A549 (cell line): ENCODE measurements at regions not wholly inside any gene's neighbourhood (a gene's known extent, or its start where the extent isn't known, plus 50 kb on each side); places are given as distances from the start of the nearest gene placed in this dataset.

Experiments
- ATAC-seq, 2 experiments: fragments of 200-7000 bp in 1 of 2; fragments of >200 bp in 1 of 2; cut with Nextera tagmentation in 1 of 2; cut with Tn5 transposase in 1 of 2; 3 replicates each; pipeline versions ENCODE4 v1.8.0 to v1.9.1; 2018 to 2020; ENCODE audit warnings: mild to moderate bottlenecking in 1 of 2, moderate library complexity in 1 of 2
- CTCF ChIA-PET: fragments of 300-600 bp; sonication (Branson Sonifier 250); formaldehyde crosslinking; extraction: SDS; loops from one replicate; lab custom pipeline; 2021; ENCODE audit warnings: antibody characterized with exemption, inconsistent platforms; lab: Yijun Ruan, JAX
- POLR2A ChIA-PET: fragments of 350-600 bp; formaldehyde crosslinking; extraction: SDS; loops from one replicate; lab custom pipeline; 2021; ENCODE audit warnings: antibody characterized with exemption, inconsistent platforms; lab: Yijun Ruan, JAX
- DNase-seq, 2 experiments: peaks; one replicate each; pipeline versions ENCODE4 v3.0.0 to v3.0.0-alpha.2; 2011 to 2016; ENCODE audit warnings: low read depth in 1 of 2, low spot score in 1 of 2
- FAIRE-seq: peaks from 2 replicates; lab custom pipeline; 2011; peaks lifted over from hg19 to GRCh38; lab: Jason Lieb, UNC
- H3K27ac ChIP-seq, 2 experiments: fragments of >200 bp; sonication (Bioruptor Twin); formaldehyde crosslinking; 3 replicates each; pipeline ENCODE4 v1.5.1; 2016 to 2017
- H3K4me1 ChIP-seq: fragments of >200 bp; sonication (Bioruptor Twin); formaldehyde crosslinking; 3 replicates; pipeline ENCODE4 v1.6.1; 2016
- H3K4me2 ChIP-seq: fragments of >200 bp; sonication (Bioruptor Twin); formaldehyde crosslinking; 3 replicates; pipeline ENCODE4 v1.6.1; 2016
- H3K4me3 ChIP-seq: fragments of >200 bp; sonication (Bioruptor Twin); formaldehyde crosslinking; 3 replicates; pipeline ENCODE4 v1.5.1; 2016
- H3K9me3 ChIP-seq: fragments of >200 bp; sonication (Bioruptor Twin); formaldehyde crosslinking; 3 replicates; pipeline ENCODE4 v1.6.1; 2016
- BHLHE40 ChIP-seq: IDR thresholded peaks from 2 replicates; pipeline ENCODE4 v1.6.1; 2012; ENCODE audit warnings: low read depth, low read length, inconsistent platforms
- CBX2 ChIP-seq: fragments of 200-600 bp; sonication (generic); IDR thresholded peaks from 2 replicates; pipeline ENCODE4 v1.6.1; 2016; ENCODE audit warnings: low read depth, mild to moderate bottlenecking, borderline replicate concordance
- EHF ChIP-seq: fragments of 250-450 bp; sonication (Bioruptor Pico); IDR thresholded peaks from 2 replicates; pipeline ENCODE4 v1.5.0; 2020; ENCODE audit warnings: mild to moderate bottlenecking
- ESRRA ChIP-seq: fragments of 150-350 bp; IDR thresholded peaks from 2 replicates; pipeline ENCODE4 v1.6.1; 2014; ENCODE audit warnings: mild to moderate bottlenecking, low read length, borderline replicate concordance
- FOSB ChIP-seq: fragments of 250-450 bp; sonication (Bioruptor Pico); IDR thresholded peaks from 2 replicates; pipeline ENCODE4 v1.5.0; 2020; ENCODE audit warnings: mild to moderate bottlenecking, moderate library complexity
- FOXS1 ChIP-seq: fragments of 250-450 bp; sonication (Bioruptor Pico); IDR thresholded peaks from 2 replicates; pipeline ENCODE4 v1.5.0; 2020; ENCODE audit warnings: mild to moderate bottlenecking, moderate library complexity
- HEYL ChIP-seq: fragments of 250-450 bp; sonication (Bioruptor Pico); IDR thresholded peaks from 2 replicates; pipeline ENCODE4 v1.8.0; 2021; ENCODE audit warnings: mild to moderate bottlenecking, moderate library complexity
- HOXA7 ChIP-seq: fragments of 250-450 bp; sonication (Bioruptor Pico); IDR thresholded peaks from 2 replicates; pipeline ENCODE4 v1.5.0; 2020; ENCODE audit warnings: mild to moderate bottlenecking, moderate library complexity
- JUN ChIP-seq, 2 experiments: fragments of >200 bp; sonication (Bioruptor Twin); formaldehyde crosslinking; IDR thresholded peaks; 2 replicates in 1 of 2; 3 replicates in 1 of 2; pipeline ENCODE4 v1.6.1; 2016 to 2017
- MAFK ChIP-seq: fragments of 450-650 bp; IDR thresholded peaks from 2 replicates; pipeline ENCODE4 v1.6.1; 2014; ENCODE audit not compliant: partially characterized antibody
- MAZ ChIP-seq: fragments of 150-350 bp; IDR thresholded peaks from 2 replicates; pipeline ENCODE4 v1.6.1; 2014; ENCODE audit warnings: antibody characterized with exemption, low read depth, low read length, borderline replicate concordance
- MYC ChIP-seq: IDR thresholded peaks from 2 replicates; pipeline ENCODE4 v1.6.1; 2012; ENCODE audit warnings: mild to moderate bottlenecking, inconsistent platforms, low read length, improper control_type of control experiment, borderline replicate concordance
- NFE2L2 ChIP-seq: fragments of 150-350 bp; conservative IDR thresholded peaks from 2 replicates; pipeline ENCODE4 v1.6.1; 2014; ENCODE audit warnings: low read length
- NR3C1 ChIP-seq: fragments of >200 bp; sonication (Bioruptor Twin); formaldehyde crosslinking; IDR thresholded peaks from 3 replicates; pipeline ENCODE4 v1.6.1; 2017
- PHF8 ChIP-seq: fragments of 200-600 bp; sonication (generic); IDR thresholded peaks from 2 replicates; pipeline ENCODE4 v1.6.1; 2016; ENCODE audit warnings: low read depth, mild to moderate bottlenecking, antibody characterized with exemption, moderate library complexity, borderline replicate concordance
- SMC3 ChIP-seq: fragments of >200 bp; sonication (Bioruptor Twin); formaldehyde crosslinking; IDR thresholded peaks from 3 replicates; pipeline ENCODE4 v1.6.1; 2018; ENCODE audit warnings: inconsistent platforms
- SREBF2 ChIP-seq: fragments of 450-650 bp; IDR thresholded peaks from 2 replicates; pipeline ENCODE4 v1.6.1; 2014; ENCODE audit warnings: mild to moderate bottlenecking, moderate library complexity
- TFCP2L1 ChIP-seq: fragments of 250-450 bp; sonication (Bioruptor Pico); IDR thresholded peaks from 2 replicates; pipeline ENCODE4 v1.5.0; 2021; ENCODE audit warnings: mild to moderate bottlenecking
- TP53 ChIP-seq: fragments of 250-450 bp; sonication (Bioruptor Pico); IDR thresholded peaks from 2 replicates; pipeline ENCODE4 v1.5.0; 2021; ENCODE audit warnings: mild to moderate bottlenecking, moderate library complexity
- ZSCAN20 ChIP-seq: fragments of 250-450 bp; sonication (Bioruptor Pico); IDR thresholded peaks from 2 replicates; pipeline ENCODE4 v1.8.0; 2022; ENCODE audit warnings: mild to moderate bottlenecking, moderate library complexity
- WGBS: methylation state at CpG from one replicate; pipeline ENCODE4 v1.1.6; 2017; ENCODE audit errors: missing lambda C conversion rate; 5-methylcytosine and 5-hydroxymethylcytosine counted together
- TF ChIP-seq, protein P1 (sequence below): fragments of 250-450 bp; sonication (Bioruptor Pico); IDR thresholded peaks from 2 replicates; pipeline ENCODE4 v1.5.0; 2020; ENCODE audit warnings: low read depth, mild to moderate bottlenecking, moderate library complexity
- TF ChIP-seq, protein P2 (sequence below): fragments of 200-600 bp; sonication (generic); IDR thresholded peaks from 2 replicates; pipeline ENCODE4 v1.6.1; 2016; ENCODE audit warnings: antibody characterized with exemption, mild to moderate bottlenecking, moderate library complexity
- TF ChIP-seq, protein P3 (sequence below): IDR thresholded peaks from 2 replicates; pipeline ENCODE4 v1.6.1; 2012
- TF ChIP-seq, protein P4 (sequence below): fragments of >200 bp; sonication (Bioruptor Twin); formaldehyde crosslinking; IDR thresholded peaks from 2 replicates; pipeline ENCODE4 v1.6.1; 2016
- TF ChIP-seq, protein P5 (sequence below): IDR thresholded peaks from 2 replicates; pipeline ENCODE4 v1.6.1; 2012

DNA sequence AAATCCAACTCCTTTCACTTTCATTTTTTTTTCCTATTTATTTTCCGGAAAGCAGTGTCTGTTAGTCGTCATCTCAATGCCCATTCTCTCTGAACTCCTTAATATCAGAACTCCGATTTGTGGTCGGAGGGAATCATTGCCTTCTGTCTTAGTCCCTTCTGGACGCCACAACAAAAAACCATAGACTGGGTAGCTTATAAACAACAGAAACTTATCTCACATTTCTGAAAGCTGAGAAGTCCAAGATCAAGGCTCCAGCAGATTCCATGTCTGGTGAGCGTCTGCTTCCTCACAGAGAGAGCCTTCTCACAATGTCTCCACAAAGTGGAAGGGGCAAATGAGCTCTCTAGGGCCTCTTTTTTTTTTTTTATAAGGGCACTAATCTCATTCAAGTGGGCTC, 296.6 kb upstream of the CDH11 start:
- Histone ChIP-seq H3K4me2 (no peak overlapping the region), H3K4me3 (no peak overlapping the region), H3K4me1 (no peaks in the 10 kb centered on the region), H3K27ac (no peak overlapping the region), H3K9me3 (no peaks in the 10 kb centered on the region)
- DNase-seq (no peak), ATAC-seq (no peak), FAIRE-seq (no peak)
- no peak for TF ChIP-seq MAFK
- POLR2A ChIA-PET, result no interaction called here
- 20% methylated on average over 6 of the region's 6 CpGs for WGBS
- CTCF ChIA-PET, result interaction anchor here (0.7 kb wide), 1 partner anchor 907 kb away, joined by 3 read pairs; no protein-coding TSS in a partner anchor

DNA sequence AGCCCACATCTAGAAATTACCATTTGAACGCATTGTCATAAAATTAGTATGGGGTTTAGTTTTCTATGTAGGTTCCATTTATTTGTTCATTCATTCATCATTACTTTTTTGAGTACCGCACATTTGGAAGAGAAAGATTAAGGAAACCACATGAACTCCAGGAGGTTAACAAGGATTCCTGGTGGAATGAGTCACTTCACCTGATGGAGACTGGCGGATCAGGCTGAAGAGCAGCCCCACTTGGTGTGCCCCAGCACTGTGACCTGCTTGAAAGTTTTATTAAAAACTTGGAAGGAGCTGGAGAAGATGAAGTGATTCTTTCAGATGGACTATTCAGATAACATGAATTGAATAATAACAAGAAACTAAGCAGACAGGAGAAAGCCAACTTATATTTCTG, 293.6 kb upstream of the CDH11 start:
- DNase-seq (no peak), FAIRE-seq (no peak), ATAC-seq (no peak)
- ChIA-PET POLR2A (no interaction called here), CTCF (no interaction called here)
- Histone ChIP-seq H3K9me3 (no peaks in the 10 kb centered on the region), H3K4me2 (no peak overlapping the region), H3K4me3 (no peak overlapping the region), H3K4me1 (no peaks in the 10 kb centered on the region), H3K27ac (no peak overlapping the region)
- TF ChIP-seq HOXA7 (CRISPR knock-in tag) (no peak), ESRRA (no peak), SMC3 (no peak), MYC (no peak), ZSCAN20 (no peak), BHLHE40 (no peak), NFE2L2 (no peak), MAZ (no peak), JUN (IDR thresholded peaks at IDR 0.05) (no peak), NR3C1 (no peak), FOXS1 (CRISPR knock-in tag) (no peak), EHF (no peak)
- 21% methylated on average over 3 of the region's 3 CpGs for WGBS

DNA sequence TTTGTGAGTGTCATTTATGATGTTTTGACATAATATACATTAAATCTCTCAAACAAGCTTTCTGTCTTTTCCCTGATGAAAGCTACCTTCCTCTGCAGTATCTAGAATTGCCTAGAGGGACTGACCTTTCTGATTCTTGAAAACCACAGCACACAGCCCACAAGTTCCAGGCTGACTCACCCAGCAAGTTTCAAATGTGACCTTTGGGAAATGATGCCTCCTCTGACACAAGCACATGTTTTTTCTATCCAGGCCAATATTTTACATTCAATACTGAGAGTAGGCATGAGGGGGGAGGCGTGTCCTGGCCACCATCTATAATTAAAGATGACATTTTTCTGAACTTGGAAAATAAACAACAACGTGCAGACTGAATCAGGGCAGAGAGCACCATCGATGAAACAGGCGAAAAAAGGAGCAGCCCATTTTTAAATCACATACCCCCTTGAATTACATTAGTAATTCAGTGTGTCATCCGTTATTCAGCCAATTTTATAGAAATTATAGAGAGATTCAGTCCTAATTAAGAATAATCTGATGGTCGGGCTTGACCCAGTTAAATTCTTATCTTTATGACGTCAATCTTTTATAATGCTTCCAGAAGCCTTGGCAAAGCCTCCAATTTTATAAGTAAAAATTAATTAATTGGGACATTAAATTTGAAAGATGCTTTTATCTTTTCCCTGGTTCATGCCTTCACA, 292.6 kb upstream of the CDH11 start:
- H3K27ac ChIP-seq, result no peak overlapping the region
- TF ChIP-seq MAZ (no peak), TP53 (CRISPR knock-in tag) (no peak), FOSB (no peak), HEYL (no peak), TFCP2L1 (CRISPR knock-in tag) (no peak), ZSCAN20 (no peak), BHLHE40 (no peak), CBX2 (no peak), PHF8 (no peak), SREBF2 (no peak)
- TF ChIP-seq, protein P1, sequence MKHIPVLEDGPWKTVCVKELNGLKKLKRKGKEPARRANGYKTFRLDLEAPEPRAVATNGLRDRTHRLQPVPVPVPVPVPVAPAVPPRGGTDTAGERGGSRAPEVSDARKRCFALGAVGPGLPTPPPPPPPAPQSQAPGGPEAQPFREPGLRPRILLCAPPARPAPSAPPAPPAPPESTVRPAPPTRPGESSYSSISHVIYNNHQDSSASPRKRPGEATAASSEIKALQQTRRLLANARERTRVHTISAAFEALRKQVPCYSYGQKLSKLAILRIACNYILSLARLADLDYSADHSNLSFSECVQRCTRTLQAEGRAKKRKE (CRISPR knock-in tag), result no peak
- TF ChIP-seq, protein P2, sequence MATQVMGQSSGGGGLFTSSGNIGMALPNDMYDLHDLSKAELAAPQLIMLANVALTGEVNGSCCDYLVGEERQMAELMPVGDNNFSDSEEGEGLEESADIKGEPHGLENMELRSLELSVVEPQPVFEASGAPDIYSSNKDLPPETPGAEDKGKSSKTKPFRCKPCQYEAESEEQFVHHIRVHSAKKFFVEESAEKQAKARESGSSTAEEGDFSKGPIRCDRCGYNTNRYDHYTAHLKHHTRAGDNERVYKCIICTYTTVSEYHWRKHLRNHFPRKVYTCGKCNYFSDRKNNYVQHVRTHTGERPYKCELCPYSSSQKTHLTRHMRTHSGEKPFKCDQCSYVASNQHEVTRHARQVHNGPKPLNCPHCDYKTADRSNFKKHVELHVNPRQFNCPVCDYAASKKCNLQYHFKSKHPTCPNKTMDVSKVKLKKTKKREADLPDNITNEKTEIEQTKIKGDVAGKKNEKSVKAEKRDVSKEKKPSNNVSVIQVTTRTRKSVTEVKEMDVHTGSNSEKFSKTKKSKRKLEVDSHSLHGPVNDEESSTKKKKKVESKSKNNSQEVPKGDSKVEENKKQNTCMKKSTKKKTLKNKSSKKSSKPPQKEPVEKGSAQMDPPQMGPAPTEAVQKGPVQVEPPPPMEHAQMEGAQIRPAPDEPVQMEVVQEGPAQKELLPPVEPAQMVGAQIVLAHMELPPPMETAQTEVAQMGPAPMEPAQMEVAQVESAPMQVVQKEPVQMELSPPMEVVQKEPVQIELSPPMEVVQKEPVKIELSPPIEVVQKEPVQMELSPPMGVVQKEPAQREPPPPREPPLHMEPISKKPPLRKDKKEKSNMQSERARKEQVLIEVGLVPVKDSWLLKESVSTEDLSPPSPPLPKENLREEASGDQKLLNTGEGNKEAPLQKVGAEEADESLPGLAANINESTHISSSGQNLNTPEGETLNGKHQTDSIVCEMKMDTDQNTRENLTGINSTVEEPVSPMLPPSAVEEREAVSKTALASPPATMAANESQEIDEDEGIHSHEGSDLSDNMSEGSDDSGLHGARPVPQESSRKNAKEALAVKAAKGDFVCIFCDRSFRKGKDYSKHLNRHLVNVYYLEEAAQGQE, result no peak
- TF ChIP-seq, protein P3, sequence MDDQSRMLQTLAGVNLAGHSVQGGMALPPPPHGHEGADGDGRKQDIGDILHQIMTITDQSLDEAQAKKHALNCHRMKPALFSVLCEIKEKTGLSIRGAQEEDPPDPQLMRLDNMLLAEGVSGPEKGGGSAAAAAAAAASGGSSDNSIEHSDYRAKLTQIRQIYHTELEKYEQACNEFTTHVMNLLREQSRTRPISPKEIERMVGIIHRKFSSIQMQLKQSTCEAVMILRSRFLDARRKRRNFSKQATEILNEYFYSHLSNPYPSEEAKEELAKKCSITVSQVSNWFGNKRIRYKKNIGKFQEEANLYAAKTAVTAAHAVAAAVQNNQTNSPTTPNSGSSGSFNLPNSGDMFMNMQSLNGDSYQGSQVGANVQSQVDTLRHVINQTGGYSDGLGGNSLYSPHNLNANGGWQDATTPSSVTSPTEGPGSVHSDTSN, result no peak
- TF ChIP-seq, protein P4, sequence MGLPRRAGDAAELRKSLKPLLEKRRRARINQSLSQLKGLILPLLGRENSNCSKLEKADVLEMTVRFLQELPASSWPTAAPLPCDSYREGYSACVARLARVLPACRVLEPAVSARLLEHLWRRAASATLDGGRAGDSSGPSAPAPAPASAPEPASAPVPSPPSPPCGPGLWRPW, result no peak
- TF ChIP-seq, protein P5, sequence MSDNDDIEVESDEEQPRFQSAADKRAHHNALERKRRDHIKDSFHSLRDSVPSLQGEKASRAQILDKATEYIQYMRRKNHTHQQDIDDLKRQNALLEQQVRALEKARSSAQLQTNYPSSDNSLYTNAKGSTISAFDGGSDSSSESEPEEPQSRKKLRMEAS, result no peak
- TF ChIP-seq, all 56 proteins: peak for 0
- H3K4me3 ChIP-seq, result no peak overlapping the region
- no peak overlapping the region for H3K4me2 ChIP-seq
- ChIA-PET POLR2A (no interaction called here), CTCF (no interaction called here)
- FAIRE-seq, result no peak
- H3K9me3 ChIP-seq, result no peaks in the 10 kb centered on the region
- no peak for DNase-seq
- no peak for ATAC-seq
- WGBS, result 1% methylated on average over 7 of the region's 7 CpGs
- no peaks in the 10 kb centered on the region for H3K4me1 ChIP-seq
